GM18861 (cell line): ENCODE measurements at regions not wholly inside any gene's neighbourhood (a gene's known extent, or its start where the extent isn't known, plus 50 kb on each side); places are given as distances from the start of the nearest gene placed in this dataset.
"Not testable (repeated sequence)": the region's sequence is repeated elsewhere in the genome, so short reads cannot be mapped to it uniquely, and the experiment has no call there.

Source experiments
- ATAC-seq: cut with Tn5 transposase; IDR thresholded peaks from one replicate; pipeline ENCODE4 v1.9.1; 2021; ENCODE audit not compliant: unreplicated experiment

- no peak for ATAC-seq
Measured at GRCh38 chr10:108327706-108328105, 1163.2 kb upstream of the SORCS1 start.

- ATAC-seq, result no peak
Measured at GRCh38 chr10:108323274-108323798, 1158.8 kb upstream of the SORCS1 start.

GRCh38 chr10:108319434-108320222, 1155.1 kb upstream of the SORCS1 start:
- ATAC-seq, result no peak

- ATAC-seq, result not testable (repeated sequence)
Measured at GRCh38 chr10:108315636-108316035, 1151.1 kb upstream of the SORCS1 start.

GRCh38 chr10:108307925-108308312, 1143.4 kb upstream of the SORCS1 start:
- ATAC-seq, result no peak

GRCh38 chr10:108307250-108307924, 1142.9 kb upstream of the SORCS1 start:
- no peak for ATAC-seq

- ATAC-seq, result no peak
Measured at GRCh38 chr10:108303149-108303548, 1138.6 kb upstream of the SORCS1 start.

- no peak for ATAC-seq
Measured at GRCh38 chr10:108301002-108301401, 1136.5 kb upstream of the SORCS1 start.

- no peak for ATAC-seq
Measured at GRCh38 chr10:108290823-108291222, 1126.3 kb upstream of the SORCS1 start.

- no peak for ATAC-seq
Measured at GRCh38 chr10:108275895-108276685, 1111.6 kb upstream of the SORCS1 start.

GRCh38 chr10:108260383-108260906, 1095.9 kb upstream of the SORCS1 start:
- no peak for ATAC-seq

- ATAC-seq, result no peak
Measured at GRCh38 chr10:108254089-108254488, 1089.6 kb upstream of the SORCS1 start.

- ATAC-seq, result no peak
Measured at GRCh38 chr10:108252771-108253170, 1088.3 kb upstream of the SORCS1 start.

GRCh38 chr10:108250936-108251620, 1086.6 kb upstream of the SORCS1 start:
- ATAC-seq, result no peak

- ATAC-seq, result no peak
Measured at GRCh38 chr10:108249940-108250339, 1085.4 kb upstream of the SORCS1 start.

GRCh38 chr10:108244443-108245228, 1080.1 kb upstream of the SORCS1 start:
- no peak for ATAC-seq

GRCh38 chr10:108241166-108241565, 1076.7 kb upstream of the SORCS1 start:
- no peak for ATAC-seq

GRCh38 chr10:108238261-108238660, 1073.8 kb upstream of the SORCS1 start:
- ATAC-seq, result no peak

- ATAC-seq, result no peak
Measured at GRCh38 chr10:108230478-108231170, 1066.1 kb upstream of the SORCS1 start.
